Central memory CD8-positive, alpha-beta T cell (primary cell): ENCODE measurements at regions not wholly inside any gene's neighbourhood (a gene's known extent, or its start where the extent isn't known, plus 50 kb on each side); places are given as distances from the start of the nearest gene placed in this dataset.

Experiments
- ATAC-seq: fragments of 150-1000 bp; cut with Tn5 transposase; replicated peaks from 2 replicates; pipeline ENCODE4 v1.10.0; 2022; ENCODE audit warnings: mild to moderate bottlenecking, moderate FRiP score, moderate number of reproducible peaks; ENCODE audit not compliant: poor library complexity, severe bottlenecking; ENCODE audit errors: extremely low read depth
- DNase-seq, 2 donors: peaks; one replicate each; pipeline ENCODE4 v3.0.0; 2021; ENCODE audit warnings: low spot score in 2 of 2
- H3K27ac Mint-ChIP-seq: one replicate; pipeline ENCODE4 v1.8.0; 2022; ENCODE audit warnings: low read depth, mild to moderate bottlenecking, moderate library complexity, mixed read lengths
- H3K27me3 Mint-ChIP-seq: one replicate; pipeline ENCODE4 v1.8.0; 2022; ENCODE audit warnings: mixed read lengths
- H3K36me3 Mint-ChIP-seq: one replicate; pipeline ENCODE4 v1.8.0; 2022; ENCODE audit warnings: mild to moderate bottlenecking, moderate library complexity, mixed read lengths; ENCODE audit not compliant: insufficient read depth
- H3K4me1 Mint-ChIP-seq: one replicate; pipeline ENCODE4 v1.8.0; 2022; ENCODE audit warnings: mixed read lengths
- H3K4me3 Mint-ChIP-seq: one replicate; pipeline ENCODE4 v1.8.0; 2022; ENCODE audit warnings: mild to moderate bottlenecking, moderate library complexity, mixed read lengths
- H3K9me3 Mint-ChIP-seq: one replicate; pipeline ENCODE4 v1.8.0; 2022; ENCODE audit warnings: mixed read lengths

GRCh38 chr1:98360864-98361263 is 300.7 kb upstream of the SNX7 start:
- peaks cover 12% of the 10 kb centered on the region for H3K9me3 Mint-ChIP-seq
- H3K27ac Mint-ChIP-seq = no peak overlapping the region
- no peak for DNase-seq
- H3K4me3 Mint-ChIP-seq = no peak overlapping the region
- no peak for ATAC-seq
- H3K27me3 Mint-ChIP-seq = no peaks in the 10 kb centered on the region
- no peaks in the 10 kb centered on the region for H3K36me3 Mint-ChIP-seq
- no peaks in the 10 kb centered on the region for H3K4me1 Mint-ChIP-seq

- H3K4me1 Mint-ChIP-seq = peaks cover 11% of the 10 kb centered on the region
- H3K9me3 Mint-ChIP-seq = peaks cover 6% of the 10 kb centered on the region
- H3K27ac Mint-ChIP-seq = no peak overlapping the region
- no peak overlapping the region for H3K4me3 Mint-ChIP-seq
- ATAC-seq (no peak), DNase-seq (no peak)
- H3K36me3 Mint-ChIP-seq = peaks cover 1% of the 10 kb centered on the region
- no peaks in the 10 kb centered on the region for H3K27me3 Mint-ChIP-seq
Measured at GRCh38 chr1:98355656-98356383, 305.7 kb upstream of the SNX7 start.

GRCh38 chr1:98352378-98352777 is 309.1 kb upstream of the SNX7 start:
- H3K4me1 Mint-ChIP-seq = peaks cover 11% of the 10 kb centered on the region
- DNase-seq (no peak), ATAC-seq (no peak)
- H3K9me3 Mint-ChIP-seq = no peaks in the 10 kb centered on the region
- H3K4me3 Mint-ChIP-seq = no peak overlapping the region
- peaks cover 1% of the 10 kb centered on the region for H3K36me3 Mint-ChIP-seq
- no peaks in the 10 kb centered on the region for H3K27me3 Mint-ChIP-seq
- no peak overlapping the region for H3K27ac Mint-ChIP-seq

GRCh38 chr1:98351561-98351960 is 310.0 kb upstream of the SNX7 start:
- Mint-ChIP-seq H3K9me3 (no peaks in the 10 kb centered on the region), H3K27ac (no peak overlapping the region), H3K4me1 (peaks cover 11% of the 10 kb centered on the region), H3K36me3 (peaks cover 4% of the 10 kb centered on the region), H3K27me3 (no peaks in the 10 kb centered on the region), H3K4me3 (no peak overlapping the region)
- no peak for ATAC-seq
- DNase-seq = no peak

- DNase-seq (no peak), ATAC-seq (no peak)
- H3K27me3 Mint-ChIP-seq = no peaks in the 10 kb centered on the region
- H3K27ac Mint-ChIP-seq = no peak overlapping the region
- H3K4me3 Mint-ChIP-seq = no peak overlapping the region
- peaks cover 5% of the 10 kb centered on the region for H3K4me1 Mint-ChIP-seq
- H3K36me3 Mint-ChIP-seq = peaks cover 2% of the 10 kb centered on the region
- H3K9me3 Mint-ChIP-seq = no peaks in the 10 kb centered on the region
Measured at GRCh38 chr1:98345417-98345816, 316.1 kb upstream of the SNX7 start.

- no peak overlapping the region for H3K27ac Mint-ChIP-seq
- H3K4me1 Mint-ChIP-seq = peaks cover 5% of the 10 kb centered on the region
- peaks cover 2% of the 10 kb centered on the region for H3K36me3 Mint-ChIP-seq
- no peak for DNase-seq
- H3K27me3 Mint-ChIP-seq = no peaks in the 10 kb centered on the region
- H3K4me3 Mint-ChIP-seq = no peak overlapping the region
- H3K9me3 Mint-ChIP-seq = no peaks in the 10 kb centered on the region
- ATAC-seq = no peak
Measured at GRCh38 chr1:98344731-98345130, 316.8 kb upstream of the SNX7 start.

- H3K9me3 Mint-ChIP-seq = peaks cover under 1% of the 10 kb centered on the region
Measured at GRCh38 chr1:98342566-98342965, 319.0 kb upstream of the SNX7 start.

GRCh38 chr1:98340511-98340910 is 321.0 kb upstream of the SNX7 start:
- Mint-ChIP-seq H3K4me3 (no peak overlapping the region), H3K4me1 (peaks cover 5% of the 10 kb centered on the region), H3K27me3 (no peaks in the 10 kb centered on the region), H3K36me3 (no peaks in the 10 kb centered on the region), H3K27ac (no peak overlapping the region), H3K9me3 (peaks cover 6% of the 10 kb centered on the region)
- ATAC-seq (no peak), DNase-seq (no peak)

More at GRCh38 chr1:98342566-98342965, 319.0 kb upstream of the SNX7 start:
- no peak for ATAC-seq
- Mint-ChIP-seq H3K27me3 (no peaks in the 10 kb centered on the region), H3K27ac (no peak overlapping the region), H3K4me1 (peaks cover 5% of the 10 kb centered on the region), H3K36me3 (peaks cover 2% of the 10 kb centered on the region), H3K4me3 (no peak overlapping the region)
- DNase-seq = no peak

GRCh38 chr1:98336472-98337083 is 324.9 kb upstream of the SNX7 start:
- ATAC-seq (no peak), DNase-seq (no peak)
- Mint-ChIP-seq H3K9me3 (peaks cover 6% of the 10 kb centered on the region), H3K36me3 (no peaks in the 10 kb centered on the region), H3K27ac (no peak overlapping the region), H3K4me3 (no peak overlapping the region), H3K27me3 (no peaks in the 10 kb centered on the region), H3K4me1 (peaks cover 19% of the 10 kb centered on the region)

- H3K9me3 Mint-ChIP-seq = peaks cover 11% of the 10 kb centered on the region
- no peak for ATAC-seq
- no peaks in the 10 kb centered on the region for H3K27me3 Mint-ChIP-seq
- DNase-seq = no peak
- H3K27ac Mint-ChIP-seq = no peak overlapping the region
- H3K4me1 Mint-ChIP-seq = peaks cover 24% of the 10 kb centered on the region
- H3K4me3 Mint-ChIP-seq = no peak overlapping the region
- H3K36me3 Mint-ChIP-seq = peaks cover 2% of the 10 kb centered on the region
Measured at GRCh38 chr1:98333936-98334335, 327.6 kb upstream of the SNX7 start.

GRCh38 chr1:98333406-98333805 is 328.1 kb upstream of the SNX7 start:
- ATAC-seq = no peak
- peaks cover 2% of the 10 kb centered on the region for H3K36me3 Mint-ChIP-seq
- DNase-seq = no peak
- peaks cover 24% of the 10 kb centered on the region for H3K4me1 Mint-ChIP-seq
- no peak overlapping the region for H3K27ac Mint-ChIP-seq
- peaks cover 11% of the 10 kb centered on the region for H3K9me3 Mint-ChIP-seq
- H3K27me3 Mint-ChIP-seq = no peaks in the 10 kb centered on the region
- no peak overlapping the region for H3K4me3 Mint-ChIP-seq

GRCh38 chr1:98331718-98332311 is 329.7 kb upstream of the SNX7 start:
- H3K9me3 Mint-ChIP-seq = peaks cover 5% of the 10 kb centered on the region
- no peak overlapping the region for H3K4me3 Mint-ChIP-seq
- no peaks in the 10 kb centered on the region for H3K27me3 Mint-ChIP-seq
- H3K27ac Mint-ChIP-seq = no peak overlapping the region
- DNase-seq (no peak), ATAC-seq (no peak)
- H3K4me1 Mint-ChIP-seq = peaks cover 30% of the 10 kb centered on the region
- H3K36me3 Mint-ChIP-seq = peaks cover 2% of the 10 kb centered on the region

- no peak for DNase-seq
- Mint-ChIP-seq H3K4me1 (peaks cover 30% of the 10 kb centered on the region), H3K27me3 (no peaks in the 10 kb centered on the region), H3K27ac (no peak overlapping the region), H3K9me3 (peaks cover 5% of the 10 kb centered on the region), H3K4me3 (no peak overlapping the region), H3K36me3 (peaks cover 2% of the 10 kb centered on the region)
- no peak for ATAC-seq
Measured at GRCh38 chr1:98331243-98331642, 330.3 kb upstream of the SNX7 start.
